GM23338 (cell line): ENCODE measurements at regions not wholly inside any gene's neighbourhood (a gene's known extent, or its start where the extent isn't known, plus 50 kb on each side); places are given as distances from the start of the nearest gene placed in this dataset.

Experiments
- ATAC-seq: fragments of 200-7000 bp; cut with Tn5 transposase; 3 replicates; pipeline ENCODE4 v1.9.1; 2020
- DNase-seq: peaks from one replicate; pipeline ENCODE4 v3.0.0-alpha.2; 2015; ENCODE audit warnings: low spot score
- H2AFZ ChIP-seq: fragments of 200-600 bp; sonication (generic); 2 replicates; pipeline ENCODE4 v1.8.0; 2016; ENCODE audit warnings: antibody characterized with exemption, mild to moderate bottlenecking, moderate library complexity
- H3F3A ChIP-seq: fragments of 200-600 bp; sonication (generic); replicated peaks from 2 replicates; pipeline ENCODE4 v1.8.0; 2017; ENCODE audit warnings: antibody characterized with exemption, mixed run types, low read depth
- H3K27ac ChIP-seq: fragments of 200-600 bp; sonication (generic); 2 replicates; pipeline ENCODE4 v1.6.1; 2016; ENCODE audit warnings: low read depth
- H3K27me3 ChIP-seq: fragments of 200-600 bp; sonication (generic); 2 replicates; pipeline ENCODE4 v1.8.0; 2016; ENCODE audit warnings: mild to moderate bottlenecking, mixed run types, moderate library complexity; ENCODE audit not compliant: insufficient read depth
- H3K36me3 ChIP-seq: fragments of 200-600 bp; sonication (generic); 2 replicates; pipeline ENCODE4 v1.8.0; 2016; ENCODE audit warnings: mild to moderate bottlenecking; ENCODE audit not compliant: insufficient read depth
- H3K4me1 ChIP-seq: fragments of 200-600 bp; sonication (generic); 2 replicates; pipeline ENCODE4 v1.8.0; 2016; ENCODE audit warnings: mild to moderate bottlenecking, moderate library complexity; ENCODE audit not compliant: insufficient read depth
- H3K4me2 ChIP-seq: fragments of 200-600 bp; sonication (generic); 2 replicates; pipeline ENCODE4 v1.7.1; 2017; ENCODE audit warnings: mixed run types
- H3K4me3 ChIP-seq: fragments of 200-600 bp; sonication (generic); 2 replicates; pipeline ENCODE4 v1.6.1; 2016; ENCODE audit warnings: mixed run types
- H3K79me2 ChIP-seq: fragments of 200-600 bp; sonication (generic); replicated peaks from 2 replicates; pipeline ENCODE4 v1.8.0; 2017; ENCODE audit warnings: mild to moderate bottlenecking; ENCODE audit not compliant: insufficient read depth
- H3K9me2 ChIP-seq: fragments of 200-600 bp; sonication (generic); 2 replicates; pipeline ENCODE4 v1.8.0; 2017; ENCODE audit not compliant: insufficient read depth
- H4K20me1 ChIP-seq: fragments of 200-600 bp; sonication (generic); replicated peaks from 2 replicates; pipeline ENCODE4 v1.8.0; 2017; ENCODE audit warnings: mild to moderate bottlenecking; ENCODE audit not compliant: insufficient read depth
- H3K27ac Mint-ChIP-seq: 2 replicates; pipeline ENCODE4 v1.8.0; 2020; ENCODE audit warnings: inconsistent platforms, mild to moderate bottlenecking, moderate library complexity, mixed read lengths
- H3K27me3 Mint-ChIP-seq: 3 replicates; pipeline ENCODE4 v1.8.0; 2022; ENCODE audit warnings: low read depth, mild to moderate bottlenecking, moderate library complexity, mixed read lengths, inconsistent platforms; ENCODE audit not compliant: insufficient read depth, poor library complexity
- H3K36me3 Mint-ChIP-seq: 3 replicates; pipeline ENCODE4 v1.8.0; 2021; ENCODE audit warnings: low read depth, mild to moderate bottlenecking, inconsistent platforms, moderate library complexity, mixed read lengths
- H3K4me1 Mint-ChIP-seq: 3 replicates; pipeline ENCODE4 v1.8.0; 2020; ENCODE audit warnings: mild to moderate bottlenecking, inconsistent platforms, mixed read lengths
- H3K4me3 Mint-ChIP-seq: 3 replicates; pipeline ENCODE4 v1.8.0; 2021; ENCODE audit warnings: moderate library complexity, mild to moderate bottlenecking, inconsistent platforms, mixed read lengths
- H3K9me3 Mint-ChIP-seq: 3 replicates; pipeline ENCODE4 v1.8.0; 2020; ENCODE audit warnings: moderate library complexity, mild to moderate bottlenecking, inconsistent platforms, mixed read lengths
- CREB1 ChIP-seq: fragments of 250-450 bp; sonication (Bioruptor Pico); IDR thresholded peaks from 2 replicates; pipeline ENCODE4 v1.5.0; 2020; ENCODE audit warnings: low read depth, mild to moderate bottlenecking, moderate library complexity
- CTCF ChIP-seq, 2 experiments: fragments of 200-600 bp in 1 of 2; sonication (generic) in 1 of 2; conservative IDR thresholded peaks; 2 replicates each; pipeline versions ENCODE4 v1.5.1 to v1.6.1; 2016 to 2017; ENCODE audit warnings: antibody characterized with exemption in 2 of 2, low read depth in 2 of 2, mild to moderate bottlenecking in 2 of 2, moderate library complexity in 1 of 2
- ETS1 ChIP-seq: IDR thresholded peaks from 2 replicates; pipeline ENCODE4 v1.6.1; 2016; ENCODE audit warnings: antibody characterized with exemption
- EZH2 ChIP-seq: fragments of 200-600 bp; sonication (generic); IDR thresholded peaks from one replicate; pipeline ENCODE4 v1.8.0; 2017; ENCODE audit warnings: antibody characterized with exemption, mild to moderate bottlenecking, low read depth; ENCODE audit not compliant: unreplicated experiment
- EZH2phosphoT487 ChIP-seq: fragments of 200-600 bp; sonication (generic); IDR thresholded peaks from one replicate; pipeline ENCODE4 v1.8.1; 2018; ENCODE audit warnings: antibody characterized with exemption; ENCODE audit not compliant: unreplicated experiment
- JUNB ChIP-seq: IDR thresholded peaks from one replicate; pipeline ENCODE4 v1.6.1; 2016; ENCODE audit warnings: antibody characterized with exemption; ENCODE audit not compliant: unreplicated experiment
- NANOG ChIP-seq: IDR thresholded peaks from 2 replicates; pipeline ENCODE4 v1.6.1; 2016; ENCODE audit warnings: antibody characterized with exemption, borderline replicate concordance
- POLR2AphosphoS5 ChIP-seq: IDR thresholded peaks from 2 replicates; pipeline ENCODE4 v1.6.1; 2016; ENCODE audit warnings: antibody characterized with exemption, low read depth
- REST ChIP-seq: IDR thresholded peaks from one replicate; pipeline ENCODE4 v1.6.1; 2018; ENCODE audit warnings: antibody characterized with exemption; ENCODE audit not compliant: unreplicated experiment
- STAT1 ChIP-seq: IDR thresholded peaks from one replicate; pipeline ENCODE4 v1.6.1; 2016; ENCODE audit warnings: antibody characterized with exemption; ENCODE audit not compliant: unreplicated experiment
- ZNF114 ChIP-seq: fragments of 250-450 bp; sonication (Bioruptor Pico); IDR thresholded peaks from 2 replicates; pipeline ENCODE4 v1.5.0; 2020; ENCODE audit warnings: mild to moderate bottlenecking, moderate library complexity
- ZNF331 ChIP-seq: fragments of 250-450 bp; sonication (Bioruptor Pico); IDR thresholded peaks from 2 replicates; pipeline ENCODE4 v1.5.0; 2020; ENCODE audit warnings: low read depth, mild to moderate bottlenecking, moderate library complexity
- ZNF462 ChIP-seq: fragments of 250-450 bp; sonication (Bioruptor Pico); IDR thresholded peaks from 2 replicates; pipeline ENCODE4 v1.5.0; 2020; ENCODE audit warnings: mild to moderate bottlenecking, moderate library complexity

GRCh38 chr20:24309596-24309995 lies 159.8 kb upstream of the SYNDIG1 start:
- Mint-ChIP-seq H3K27me3 (no peaks in the 10 kb centered on the region), H3K27ac (no peak overlapping the region), H3K4me3 (no peak overlapping the region), H3K36me3 (no peaks in the 10 kb centered on the region), H3K4me1 (no peaks in the 10 kb centered on the region), H3K9me3 (no peaks in the 10 kb centered on the region)
- Histone ChIP-seq H3K79me2 (no peaks in the 10 kb centered on the region), H3K4me1 (no peaks in the 10 kb centered on the region), H3F3A (no peaks in the 10 kb centered on the region), H3K4me2 (no peak overlapping the region), H2AFZ (no peak overlapping the region), H3K27ac (no peak overlapping the region), H3K27me3 (no peaks in the 10 kb centered on the region), H3K36me3 (no peaks in the 10 kb centered on the region), H4K20me1 (no peaks in the 10 kb centered on the region), H3K9me2 (peaks cover 15% of the 10 kb centered on the region), H3K4me3 (no peak overlapping the region)
- no peak for TF ChIP-seq CTCF (conservative IDR thresholded peaks at IDR 0.05; ENCODE audit: low read depth in 2 of 2)
- no peak for TF ChIP-seq EZH2
- TF ChIP-seq ZNF462 = no peak
- TF ChIP-seq REST = no peak
- TF ChIP-seq JUNB = no peak
- no peak for TF ChIP-seq STAT1
- no peak for TF ChIP-seq ETS1
- TF ChIP-seq NANOG = no peak
- TF ChIP-seq EZH2phosphoT487 = no peak
- no peak for TF ChIP-seq ZNF331 (CRISPR knock-in tag)
- no peak for TF ChIP-seq CREB1 (CRISPR knock-in tag)
- no peak for TF ChIP-seq POLR2AphosphoS5
- no peak for TF ChIP-seq ZNF114 (CRISPR knock-in tag)
- no peak for DNase-seq
- ATAC-seq = no peak
